Upper lobe of left lung (tissue), 6 donors: ENCODE measurements at regions not wholly inside any gene's neighbourhood (a gene's known extent, or its start where the extent isn't known, plus 50 kb on each side); places are given as distances from the start of the nearest gene placed in this dataset.

Experiments
- ATAC-seq, 2 donors: fragments of 200-7000 bp; cut with Tn5 transposase; one replicate each; pipeline ENCODE4 v1.9.1; 2022; ENCODE audit warnings: mild to moderate bottlenecking in 2 of 2, moderate library complexity in 2 of 2; ENCODE audit not compliant: low FRiP score in 2 of 2
- DNase-seq, 2 donors: peaks; one replicate each; pipeline ENCODE4 v3.0.0-alpha.2; 2019 to 2020
- H3K27ac ChIP-seq, 4 donors: fragments of 200-600 bp; sonication (generic); one replicate each; pipeline ENCODE4 v1.5.1; 2016 to 2019
- H3K27me3 ChIP-seq, 4 donors: fragments of 200-600 bp; sonication (generic); one replicate each; pipeline ENCODE4 v1.5.1; 2017 to 2019
- H3K36me3 ChIP-seq, 4 donors: fragments of 200-600 bp; sonication (generic); one replicate each; pipeline ENCODE4 v1.5.1; 2016 to 2019
- H3K4me1 ChIP-seq, 4 donors: fragments of 200-600 bp; sonication (generic); one replicate each; pipeline ENCODE4 v1.5.1; 2018 to 2019
- H3K4me3 ChIP-seq, 4 donors: fragments of 200-600 bp; sonication (generic); one replicate each; pipeline ENCODE4 v1.5.1; 2017 to 2019; ENCODE audit warnings: mild to moderate bottlenecking in 2 of 4, moderate library complexity in 1 of 4
- H3K9me3 ChIP-seq, 4 donors: fragments of 200-600 bp; sonication (generic); one replicate each; pipeline ENCODE4 v1.5.1; 2018 to 2019
- EP300 ChIP-seq, 4 donors: sonication (generic); formaldehyde crosslinking; IDR thresholded peaks; one replicate each; pipeline ENCODE4 v1.5.1; 2017; ENCODE audit warnings: antibody characterized with exemption in 4 of 4, control low read depth in 2 of 4
- POLR2A ChIP-seq, 4 donors: fragments of 450-650 bp; IDR thresholded peaks; one replicate each; pipeline ENCODE4 v1.5.1; 2016 to 2017; ENCODE audit warnings: antibody characterized with exemption in 4 of 4, mild to moderate bottlenecking in 2 of 4
- POLR2AphosphoS5 ChIP-seq, 2 donors: sonication (generic); formaldehyde crosslinking; IDR thresholded peaks; one replicate each; pipeline ENCODE4 v1.5.1; 2017; ENCODE audit warnings: antibody characterized with exemption in 2 of 2
- WGBS, 2 donors: methylation state at CpG; one replicate each; pipeline ENCODE4 v1.1.5; 2017 to 2018; 5-methylcytosine and 5-hydroxymethylcytosine counted together
- TF ChIP-seq, protein P1 (sequence below), 6 experiments: fragments of 450-650 bp in 4 of 6; fragments of 200-600 bp in 2 of 6; sonication (generic) in 2 of 6; IDR thresholded peaks; one replicate each; pipeline ENCODE4 v1.5.1; 2016 to 2019; ENCODE audit warnings: antibody characterized with exemption in 6 of 6
- donor health status: DM: no; HTN: no; CAD: no; lungs with moderate emphysema.
- donor health status: DM: no; HTN: yes; CAD: no; lungs with severe emphysema.

DNA sequence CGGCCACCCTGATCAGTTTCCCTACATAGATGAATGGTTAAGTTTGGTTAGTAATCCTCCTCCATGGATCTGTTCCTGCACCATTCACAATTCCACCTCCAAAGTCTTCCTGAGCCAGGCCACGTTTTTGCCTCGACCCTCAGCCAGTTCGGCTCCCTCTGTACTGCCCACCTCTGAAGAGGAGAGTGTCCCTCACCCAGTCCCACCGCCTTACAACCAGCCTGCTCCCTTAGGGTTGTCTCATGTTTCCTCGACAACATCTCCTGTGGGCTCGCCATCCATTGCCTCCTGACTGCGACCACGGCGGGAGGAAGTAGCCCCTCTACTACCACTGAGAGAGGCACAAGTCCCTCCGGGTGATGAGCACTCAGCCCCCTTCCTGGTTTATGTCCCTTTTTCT is 338.0 kb upstream of the CNTNAP5 start:
- TF ChIP-seq, protein P1, sequence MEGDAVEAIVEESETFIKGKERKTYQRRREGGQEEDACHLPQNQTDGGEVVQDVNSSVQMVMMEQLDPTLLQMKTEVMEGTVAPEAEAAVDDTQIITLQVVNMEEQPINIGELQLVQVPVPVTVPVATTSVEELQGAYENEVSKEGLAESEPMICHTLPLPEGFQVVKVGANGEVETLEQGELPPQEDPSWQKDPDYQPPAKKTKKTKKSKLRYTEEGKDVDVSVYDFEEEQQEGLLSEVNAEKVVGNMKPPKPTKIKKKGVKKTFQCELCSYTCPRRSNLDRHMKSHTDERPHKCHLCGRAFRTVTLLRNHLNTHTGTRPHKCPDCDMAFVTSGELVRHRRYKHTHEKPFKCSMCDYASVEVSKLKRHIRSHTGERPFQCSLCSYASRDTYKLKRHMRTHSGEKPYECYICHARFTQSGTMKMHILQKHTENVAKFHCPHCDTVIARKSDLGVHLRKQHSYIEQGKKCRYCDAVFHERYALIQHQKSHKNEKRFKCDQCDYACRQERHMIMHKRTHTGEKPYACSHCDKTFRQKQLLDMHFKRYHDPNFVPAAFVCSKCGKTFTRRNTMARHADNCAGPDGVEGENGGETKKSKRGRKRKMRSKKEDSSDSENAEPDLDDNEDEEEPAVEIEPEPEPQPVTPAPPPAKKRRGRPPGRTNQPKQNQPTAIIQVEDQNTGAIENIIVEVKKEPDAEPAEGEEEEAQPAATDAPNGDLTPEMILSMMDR (IDR thresholded peaks at IDR 0.05), result no peak
- no peak for TF ChIP-seq POLR2AphosphoS5 (IDR thresholded peaks at IDR 0.05)
- no peak for TF ChIP-seq EP300 (IDR thresholded peaks at IDR 0.05)
- TF ChIP-seq POLR2A (IDR thresholded peaks at IDR 0.05), result no peak
- Histone ChIP-seq H3K4me1 (no peaks in the 10 kb centered on the region), H3K9me3 (peaks cover 0 to 7% (median 0%) of the 10 kb centered on the region in 4 donors), H3K36me3 (no peaks in the 10 kb centered on the region), H3K27me3 (no peaks in the 10 kb centered on the region), H3K4me3 (no peak overlapping the region), H3K27ac (no peak overlapping the region)
- ATAC-seq, result no peak
- no peak for DNase-seq
- WGBS, 2 donors, result 93% methylated on average over 11 of the region's 11 CpGs

DNA sequence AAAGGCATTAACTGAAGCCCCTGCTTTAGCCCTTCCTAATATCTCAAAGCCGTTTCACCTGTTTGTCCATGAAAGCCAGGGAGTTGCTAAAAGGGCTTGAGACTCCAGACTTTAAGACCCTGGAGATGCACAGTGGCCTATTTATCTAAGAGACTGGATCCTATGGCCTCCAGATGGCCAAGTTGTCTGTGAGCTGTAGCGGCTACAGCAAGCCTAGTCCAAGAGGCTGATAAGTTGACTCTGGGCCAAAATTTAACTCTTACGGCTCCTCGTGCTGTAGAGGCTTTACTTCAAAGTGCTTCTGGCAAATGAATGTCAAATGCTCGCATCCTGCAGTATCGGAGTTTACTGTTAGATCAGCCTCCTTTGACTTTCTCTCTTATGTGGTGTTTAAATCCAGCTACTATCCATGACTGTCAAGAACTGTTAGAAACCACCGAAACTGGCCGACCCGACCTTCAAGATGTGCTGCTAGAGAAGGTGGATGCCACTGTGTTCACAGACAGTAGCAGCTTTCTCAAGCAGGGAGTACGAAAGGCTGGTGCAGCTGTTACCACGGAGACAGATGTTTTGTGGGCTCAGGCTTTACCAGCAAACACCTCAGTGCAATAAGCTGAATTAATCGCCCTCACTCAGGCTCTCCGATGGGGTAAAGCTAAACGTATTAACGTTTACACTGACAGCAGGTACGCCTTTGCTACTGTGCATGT is 336.7 kb upstream of the CNTNAP5 start:
- H3K27me3 ChIP-seq, result no peaks in the 10 kb centered on the region
- 74 to 76% methylated on average over 13 to 16 of the region's 16 CpGs for WGBS, 2 donors
- TF ChIP-seq POLR2A (IDR thresholded peaks at IDR 0.05) (no peak), POLR2AphosphoS5 (IDR thresholded peaks at IDR 0.05) (no peak), EP300 (IDR thresholded peaks at IDR 0.05) (no peak)
- TF ChIP-seq, protein P1 (IDR thresholded peaks at IDR 0.05), result no peak
- ATAC-seq, result no peak
- no peak overlapping the region for H3K27ac ChIP-seq
- H3K9me3 ChIP-seq, result peaks cover 0 to 5% (median 0%) of the 10 kb centered on the region in 4 donors
- no peaks in the 10 kb centered on the region for H3K4me1 ChIP-seq
- H3K36me3 ChIP-seq, result no peaks in the 10 kb centered on the region
- H3K4me3 ChIP-seq, result no peak overlapping the region
- no peak for DNase-seq

DNA sequence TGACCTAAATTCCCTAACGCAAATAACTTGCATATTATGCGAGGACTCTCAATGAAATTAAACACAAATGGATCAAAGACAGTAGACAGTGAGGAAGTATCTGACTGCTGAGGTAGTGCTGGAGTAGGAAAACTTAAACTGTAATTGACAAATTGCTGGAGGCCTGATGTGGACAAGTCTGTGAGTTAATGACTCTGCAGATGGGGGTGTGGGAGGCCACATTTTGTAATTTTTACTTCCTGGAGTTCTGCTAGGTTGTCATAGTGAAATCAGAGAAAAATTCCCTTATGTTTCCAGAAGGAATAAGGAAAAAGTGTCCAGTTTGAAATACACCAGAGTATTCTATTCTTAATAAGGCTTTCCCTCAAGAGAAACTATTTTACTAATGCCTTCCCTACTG is 333.0 kb upstream of the CNTNAP5 start:
- Histone ChIP-seq H3K27ac (no peak overlapping the region), H3K27me3 (no peaks in the 10 kb centered on the region), H3K4me1 (no peaks in the 10 kb centered on the region), H3K36me3 (no peaks in the 10 kb centered on the region), H3K9me3 (no peaks in the 10 kb centered on the region), H3K4me3 (no peak overlapping the region)
- TF ChIP-seq, protein P1 (IDR thresholded peaks at IDR 0.05), result no peak
- TF ChIP-seq EP300 (IDR thresholded peaks at IDR 0.05) (no peak), POLR2AphosphoS5 (IDR thresholded peaks at IDR 0.05) (no peak), POLR2A (IDR thresholded peaks at IDR 0.05) (no peak)
- 79 to 85% methylated on average over 2 of the region's 2 CpGs for WGBS, 2 donors
- ATAC-seq, result no peak
- DNase-seq, result no peak

DNA sequence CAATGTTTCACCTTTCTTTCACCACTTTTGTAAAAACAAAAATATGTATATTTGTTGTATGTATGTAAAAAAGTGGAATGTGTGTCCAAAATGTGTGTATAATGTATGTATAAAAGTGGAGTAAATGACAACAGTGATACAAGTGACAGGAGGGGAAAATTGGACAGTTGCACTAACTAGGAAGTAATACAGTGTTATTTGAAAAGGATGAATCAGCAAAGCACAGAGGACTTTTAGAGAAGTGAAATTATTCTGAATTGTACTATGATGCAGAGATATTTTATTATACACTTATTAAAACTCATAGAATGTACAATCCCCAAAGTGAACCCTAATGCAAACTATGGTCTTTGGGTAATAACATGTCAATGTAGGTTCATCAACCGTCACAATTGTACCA is 331.3 kb upstream of the CNTNAP5 start:
- Histone ChIP-seq H3K27me3 (no peaks in the 10 kb centered on the region), H3K4me1 (no peaks in the 10 kb centered on the region), H3K4me3 (no peak overlapping the region), H3K36me3 (no peaks in the 10 kb centered on the region), H3K9me3 (no peaks in the 10 kb centered on the region), H3K27ac (no peak overlapping the region)
- DNase-seq, result no peak
- WGBS, 2 donors, result 30 to 44% methylated on average over 1 of the region's 1 CpG
- ATAC-seq, result no peak
- TF ChIP-seq EP300 (IDR thresholded peaks at IDR 0.05), result no peak
- TF ChIP-seq, protein P1 (IDR thresholded peaks at IDR 0.05), result no peak
- no peak for TF ChIP-seq POLR2A (IDR thresholded peaks at IDR 0.05)
- no peak for TF ChIP-seq POLR2AphosphoS5 (IDR thresholded peaks at IDR 0.05)

DNA sequence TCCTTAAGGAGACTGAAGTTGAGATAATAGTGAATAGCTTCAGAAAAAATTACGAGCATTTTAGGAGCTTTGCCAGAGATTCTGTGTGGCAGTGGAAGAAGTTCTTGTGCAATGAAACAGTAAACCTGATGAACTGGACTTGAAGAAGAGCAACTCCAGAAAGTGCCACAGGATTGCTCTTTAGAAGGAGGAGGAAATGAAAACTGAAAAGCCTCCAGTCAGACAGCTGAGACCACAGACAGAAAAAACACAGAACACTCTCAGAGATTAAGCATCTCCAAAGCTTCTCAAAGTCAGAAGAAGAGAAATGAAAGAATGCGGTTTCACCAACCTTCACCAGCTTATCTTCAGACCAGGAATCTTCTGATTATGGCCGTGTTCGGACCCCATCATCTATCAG is 329.7 kb upstream of the CNTNAP5 start:
- DNase-seq (no peak), ATAC-seq (no peak)
- no peaks in the 10 kb centered on the region for H3K36me3 ChIP-seq
- H3K27ac ChIP-seq, result no peak overlapping the region
- no peaks in the 10 kb centered on the region for H3K9me3 ChIP-seq
- no peak overlapping the region for H3K4me3 ChIP-seq
- no peak for TF ChIP-seq POLR2AphosphoS5 (IDR thresholded peaks at IDR 0.05)
- no peak for TF ChIP-seq POLR2A (IDR thresholded peaks at IDR 0.05)
- no peak for TF ChIP-seq EP300 (IDR thresholded peaks at IDR 0.05)
- TF ChIP-seq, protein P1 (IDR thresholded peaks at IDR 0.05), result no peak
- no peaks in the 10 kb centered on the region for H3K27me3 ChIP-seq
- no peaks in the 10 kb centered on the region for H3K4me1 ChIP-seq
- 74 to 77% methylated on average over 4 of the region's 4 CpGs for WGBS, 2 donors
